Panc1 (cell line): ENCODE measurements at regions not wholly inside any gene's neighbourhood (a gene's known extent, or its start where the extent isn't known, plus 50 kb on each side); places are given as distances from the start of the nearest gene placed in this dataset.

Experiments used
- ATAC-seq: fragments of 200-7000 bp; cut with Tn5 transposase; 2 replicates; pipeline ENCODE4 v1.9.1; 2020; ENCODE audit warnings: mild to moderate bottlenecking, moderate library complexity
- BruUV-seq: library from RNA; stranded (reverse); fragments of 400-500 nt; replicated peaks from 2 replicates; lab custom pipeline; 2021; lab: Mats Ljungman, UMichigan
- CTCF ChIA-PET: fragments of 300-600 bp; sonication (Branson Sonifier 250); formaldehyde crosslinking; loops from one replicate; lab custom pipeline; 2022; ENCODE audit warnings: antibody characterized with exemption; lab: Charles Lee
- POLR2A ChIA-PET: fragments of 300-600 bp; sonication (Branson Sonifier 250); formaldehyde crosslinking; loops from one replicate; lab custom pipeline; 2022; ENCODE audit warnings: antibody characterized with exemption; lab: Charles Lee
- DNase-seq: peaks from one replicate; pipeline ENCODE4 v3.0.0-alpha.2; 2010; ENCODE audit warnings: low read depth, low spot score
- H3K27ac ChIP-seq: 2 replicates; pipeline ENCODE4 v1.5.1; 2011; ENCODE audit warnings: mild to moderate bottlenecking, low read length, inconsistent platforms
- H3K27me3 ChIP-seq: fragments of 200-500 bp; sonication (Bioruptor generic); 2 replicates; pipeline ENCODE4 v1.6.0; 2014; ENCODE audit warnings: low read length, inconsistent platforms; ENCODE audit not compliant: control insufficient read depth, insufficient read depth
- H3K36me3 ChIP-seq: fragments of 200-500 bp; sonication (Bioruptor generic); 2 replicates; pipeline ENCODE4 v1.5.1; 2014; ENCODE audit warnings: inconsistent platforms, mild to moderate bottlenecking, low read length, moderate library complexity; ENCODE audit not compliant: control insufficient read depth, insufficient read depth
- H3K4me1 ChIP-seq: 2 replicates; pipeline ENCODE4 v1.5.1; 2011; ENCODE audit warnings: inconsistent platforms, mild to moderate bottlenecking, low read length, moderate library complexity; ENCODE audit not compliant: control insufficient read depth, insufficient read depth
- H3K4me3 ChIP-seq, 2 experiments: 2 replicates each; pipeline ENCODE4 v1.5.1; 2011 to 2012; ENCODE audit warnings: low read depth in 2 of 2, low read length in 2 of 2, mild to moderate bottlenecking in 2 of 2, inconsistent platforms in 1 of 2, moderate library complexity in 1 of 2
- H3K9me3 ChIP-seq: fragments of 200-500 bp; sonication (Bioruptor generic); 2 replicates; pipeline ENCODE4 v1.5.1; 2014; ENCODE audit warnings: low read depth, mild to moderate bottlenecking, inconsistent platforms, low read length, moderate library complexity; ENCODE audit not compliant: control insufficient read depth, insufficient read depth
- POLR2AphosphoS5 ChIP-seq: IDR thresholded peaks from 2 replicates; pipeline ENCODE4 v1.6.1; 2012; ENCODE audit warnings: mild to moderate bottlenecking, low read depth, low read length, moderate library complexity
- SIN3A ChIP-seq: IDR thresholded peaks from 2 replicates; pipeline ENCODE4 v1.6.1; 2012; ENCODE audit warnings: low read depth, mild to moderate bottlenecking, low read length, moderate library complexity, borderline replicate concordance; ENCODE audit not compliant: insufficient read depth
- TCF7L2 ChIP-seq: IDR thresholded peaks from 2 replicates; pipeline ENCODE4 v1.6.1; 2011; ENCODE audit warnings: mild to moderate bottlenecking, low read depth, low read length, inconsistent platforms
- in situ Hi-C: cut with HindIII; loops from 2 replicates; pipeline ENCODE4 v1.10.0; 2016; ENCODE audit warnings: low sequenced_read_pairs, low pct_unique_long_range_greater_than_20kb
- intact Hi-C: fragments of 100-400 bp; cut with micrococcal nuclease; formaldehyde crosslinking; loops from one replicate; pipeline ENCODE4 v1.10.0; 2022; ENCODE audit not compliant: unreplicated experiment
- TF ChIP-seq, protein P1 (sequence below): fragments of 450-650 bp; IDR thresholded peaks from 2 replicates; pipeline ENCODE4 v1.5.1; 2017; ENCODE audit warnings: mild to moderate bottlenecking
- TF ChIP-seq, protein P2 (sequence below), 2 experiments: IDR thresholded peaks; 2 replicates each; pipeline ENCODE4 v1.6.1; 2011 to 2012; ENCODE audit warnings: low read depth in 2 of 2, control low read depth in 1 of 2, low read length in 1 of 2, mild to moderate bottlenecking in 1 of 2, moderate library complexity in 1 of 2; ENCODE audit not compliant: insufficient read depth in 1 of 2

DNA sequence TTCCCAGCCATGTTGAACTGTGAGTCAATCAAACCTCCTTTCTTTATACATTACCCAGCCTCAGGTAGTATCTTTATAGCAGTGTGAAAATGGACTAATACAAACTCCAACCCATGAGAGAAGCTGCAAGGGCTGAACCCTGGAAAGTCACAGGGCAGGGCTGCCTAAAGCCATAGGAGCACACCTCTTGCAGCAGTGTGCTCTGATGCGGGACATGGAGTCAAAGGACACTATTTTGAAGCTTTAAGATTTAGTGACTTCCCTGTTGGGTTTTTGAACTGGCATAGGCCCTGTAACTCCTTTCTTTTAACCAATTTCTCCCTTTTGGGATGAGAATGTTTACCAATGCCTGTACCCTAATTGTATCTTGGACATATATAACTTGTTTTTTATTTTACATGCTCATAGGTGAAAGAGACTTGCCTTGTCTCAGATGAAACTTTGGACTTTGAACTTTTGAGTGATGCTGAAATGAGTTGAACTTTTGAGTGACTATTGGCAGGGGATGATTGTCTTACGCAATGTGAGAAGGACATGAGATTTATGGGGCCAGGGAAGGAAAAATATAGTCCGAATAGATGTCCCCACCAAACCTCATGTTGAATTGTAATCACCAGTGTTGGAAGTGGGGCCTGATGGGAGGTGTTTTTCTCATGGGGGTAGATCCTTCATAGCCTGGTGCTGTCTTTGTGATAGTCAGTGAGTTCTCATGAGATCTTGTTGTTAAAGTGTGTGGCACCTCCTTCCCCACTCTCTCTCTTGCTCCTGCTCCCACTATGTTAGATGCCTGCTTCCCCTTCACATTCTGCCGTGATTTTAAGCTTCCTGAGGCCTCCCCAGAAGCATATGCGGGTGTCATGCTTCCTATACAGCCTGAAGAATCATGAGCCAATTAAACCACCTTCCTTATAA lies 159.5 kb upstream of the SPEF2 start:
- H3K4me1 ChIP-seq = no peaks in the 10 kb centered on the region
- POLR2A ChIA-PET = no interaction called here
- no peaks in the 10 kb centered on the region for H3K9me3 ChIP-seq
- DNase-seq (no peak), ATAC-seq (no peak)
- intact Hi-C loops (no loop called here), in situ Hi-C loops (no loop called here)
- H3K27ac ChIP-seq = no peak overlapping the region
- CTCF ChIA-PET = no interaction called here
- no peak overlapping the region for H3K4me3 ChIP-seq
- H3K27me3 ChIP-seq = no peaks in the 10 kb centered on the region
- BruUV-seq = no TSS peak
- H3K36me3 ChIP-seq = no peaks in the 10 kb centered on the region
- TF ChIP-seq, protein P1, sequence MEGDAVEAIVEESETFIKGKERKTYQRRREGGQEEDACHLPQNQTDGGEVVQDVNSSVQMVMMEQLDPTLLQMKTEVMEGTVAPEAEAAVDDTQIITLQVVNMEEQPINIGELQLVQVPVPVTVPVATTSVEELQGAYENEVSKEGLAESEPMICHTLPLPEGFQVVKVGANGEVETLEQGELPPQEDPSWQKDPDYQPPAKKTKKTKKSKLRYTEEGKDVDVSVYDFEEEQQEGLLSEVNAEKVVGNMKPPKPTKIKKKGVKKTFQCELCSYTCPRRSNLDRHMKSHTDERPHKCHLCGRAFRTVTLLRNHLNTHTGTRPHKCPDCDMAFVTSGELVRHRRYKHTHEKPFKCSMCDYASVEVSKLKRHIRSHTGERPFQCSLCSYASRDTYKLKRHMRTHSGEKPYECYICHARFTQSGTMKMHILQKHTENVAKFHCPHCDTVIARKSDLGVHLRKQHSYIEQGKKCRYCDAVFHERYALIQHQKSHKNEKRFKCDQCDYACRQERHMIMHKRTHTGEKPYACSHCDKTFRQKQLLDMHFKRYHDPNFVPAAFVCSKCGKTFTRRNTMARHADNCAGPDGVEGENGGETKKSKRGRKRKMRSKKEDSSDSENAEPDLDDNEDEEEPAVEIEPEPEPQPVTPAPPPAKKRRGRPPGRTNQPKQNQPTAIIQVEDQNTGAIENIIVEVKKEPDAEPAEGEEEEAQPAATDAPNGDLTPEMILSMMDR = no peak
- TF ChIP-seq SIN3A (no peak), POLR2AphosphoS5 (no peak), TCF7L2 (no peak)
- TF ChIP-seq, protein P2, sequence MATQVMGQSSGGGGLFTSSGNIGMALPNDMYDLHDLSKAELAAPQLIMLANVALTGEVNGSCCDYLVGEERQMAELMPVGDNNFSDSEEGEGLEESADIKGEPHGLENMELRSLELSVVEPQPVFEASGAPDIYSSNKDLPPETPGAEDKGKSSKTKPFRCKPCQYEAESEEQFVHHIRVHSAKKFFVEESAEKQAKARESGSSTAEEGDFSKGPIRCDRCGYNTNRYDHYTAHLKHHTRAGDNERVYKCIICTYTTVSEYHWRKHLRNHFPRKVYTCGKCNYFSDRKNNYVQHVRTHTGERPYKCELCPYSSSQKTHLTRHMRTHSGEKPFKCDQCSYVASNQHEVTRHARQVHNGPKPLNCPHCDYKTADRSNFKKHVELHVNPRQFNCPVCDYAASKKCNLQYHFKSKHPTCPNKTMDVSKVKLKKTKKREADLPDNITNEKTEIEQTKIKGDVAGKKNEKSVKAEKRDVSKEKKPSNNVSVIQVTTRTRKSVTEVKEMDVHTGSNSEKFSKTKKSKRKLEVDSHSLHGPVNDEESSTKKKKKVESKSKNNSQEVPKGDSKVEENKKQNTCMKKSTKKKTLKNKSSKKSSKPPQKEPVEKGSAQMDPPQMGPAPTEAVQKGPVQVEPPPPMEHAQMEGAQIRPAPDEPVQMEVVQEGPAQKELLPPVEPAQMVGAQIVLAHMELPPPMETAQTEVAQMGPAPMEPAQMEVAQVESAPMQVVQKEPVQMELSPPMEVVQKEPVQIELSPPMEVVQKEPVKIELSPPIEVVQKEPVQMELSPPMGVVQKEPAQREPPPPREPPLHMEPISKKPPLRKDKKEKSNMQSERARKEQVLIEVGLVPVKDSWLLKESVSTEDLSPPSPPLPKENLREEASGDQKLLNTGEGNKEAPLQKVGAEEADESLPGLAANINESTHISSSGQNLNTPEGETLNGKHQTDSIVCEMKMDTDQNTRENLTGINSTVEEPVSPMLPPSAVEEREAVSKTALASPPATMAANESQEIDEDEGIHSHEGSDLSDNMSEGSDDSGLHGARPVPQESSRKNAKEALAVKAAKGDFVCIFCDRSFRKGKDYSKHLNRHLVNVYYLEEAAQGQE (IDR thresholded peaks at IDR 0.05; ENCODE audit: insufficient read depth in 1 of 2, low read depth in 2 of 2, low read length in 1 of 2) = no peak

DNA sequence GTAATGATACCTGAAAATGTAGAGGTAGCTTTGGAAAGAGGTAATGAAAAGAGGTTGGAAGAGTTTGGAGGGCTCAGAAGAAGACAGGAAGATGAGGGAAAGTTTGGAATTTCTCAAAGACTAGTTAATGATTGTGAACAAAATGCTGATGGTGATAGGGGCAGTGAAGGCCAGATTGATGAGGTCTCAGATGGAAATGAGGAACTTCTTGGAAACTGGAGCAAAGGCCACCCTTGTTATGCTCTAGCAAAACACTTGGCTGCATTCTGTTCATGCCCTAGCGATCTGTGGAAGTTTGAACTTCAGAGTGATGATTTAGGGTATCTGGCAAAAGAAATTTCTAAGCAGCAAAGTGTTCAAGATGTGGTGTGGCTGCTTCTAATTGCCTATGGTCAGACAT lies 161.2 kb upstream of the SPEF2 start:
- ATAC-seq (no peak), DNase-seq (no peak)
- POLR2A ChIA-PET = no interaction called here
- no TSS peak for BruUV-seq
- H3K9me3 ChIP-seq = no peaks in the 10 kb centered on the region
- H3K4me3 ChIP-seq = no peak overlapping the region
- CTCF ChIA-PET = no interaction called here
- intact Hi-C loops = no loop called here
- no peaks in the 10 kb centered on the region for H3K4me1 ChIP-seq
- TF ChIP-seq, protein P2 (IDR thresholded peaks at IDR 0.05; ENCODE audit: insufficient read depth in 1 of 2, low read depth in 2 of 2, low read length in 1 of 2) = no peak
- TF ChIP-seq POLR2AphosphoS5 (no peak), SIN3A (no peak), TCF7L2 (no peak)
- TF ChIP-seq, protein P1 = no peak
- H3K27me3 ChIP-seq = no peaks in the 10 kb centered on the region
- no peak overlapping the region for H3K27ac ChIP-seq
- no peaks in the 10 kb centered on the region for H3K36me3 ChIP-seq
- in situ Hi-C loops = no loop called here
